ENCODE measurements at regions not wholly inside any gene's neighbourhood (a gene's known extent, or its start where the extent isn't known, plus 50 kb on each side); places are given as distances from the start of the nearest gene placed in this dataset.
A peak's percentile ranks its signal among the peaks of the same experiment; 100 is the strongest.

- 67% methylated on average over 29 of the region's 29 CpGs for WGBS (ENCODE audit: insufficient coverage, insufficient replicate concordance, low lambda C conversion rate, missing lambda C conversion rate)
- BruUV-seq (replicated peaks) = no TSS peak
- Histone ChIP-seq H3K9ac (ENCODE audit: control insufficient read depth, insufficient read depth, low read length) (no peak overlapping the region), H3K27me3 (replicated peaks in 1 of 2; ENCODE audit: control insufficient read depth in 2 of 2, insufficient read depth in 2 of 2, low read length in 1 of 2) (no peaks in the 10 kb centered on the region), H2AFZ (ENCODE audit: control insufficient read depth, low read depth, low read length) (no peak overlapping the region), H3K9me3 (replicated peaks; ENCODE audit: control insufficient read depth, insufficient read depth, low read length) (no peaks in the 10 kb centered on the region), H3K4me3 (no peak overlapping the region), H3K27ac (ENCODE audit: control insufficient read depth, insufficient read depth) (no peak overlapping the region), H3K36me3 (ENCODE audit: control insufficient read depth in 2 of 2, insufficient read depth in 2 of 2, low read length in 1 of 2) (no peaks in the 10 kb centered on the region), H3K4me2 (ENCODE audit: control insufficient read depth, insufficient read depth) (no peak overlapping the region), H3K4me1 (ENCODE audit: control insufficient read depth, insufficient read depth, low read length) (peaks cover 10% of the 10 kb centered on the region), H3K79me2 (ENCODE audit: control insufficient read depth, insufficient read depth, low read length) (no peaks in the 10 kb centered on the region), H4K20me1 (ENCODE audit: control insufficient read depth, insufficient read depth) (no peaks in the 10 kb centered on the region)
- TF ChIP-seq EGR1 (IDR thresholded peaks at IDR 0.05; ENCODE audit: borderline replicate concordance in 1 of 2, low read depth in 2 of 2, low read length in 2 of 2) = no peak
- 0 out of 2 replicates have a peak, but pooled peaks have one; percentile 10 for TF ChIP-seq RAD21 (IDR thresholded peaks at IDR 0.05; ENCODE audit: insufficient read depth, low read depth, low read length)
- TF ChIP-seq STAT3 (IDR thresholded peaks at IDR 0.05; ENCODE audit: low read depth, low read length) = no peak
- 0 out of 6 replicates have a peak, but pooled peaks of 1 of the 3 experiments have one; percentile 2 for TF ChIP-seq CTCF (IDR thresholded peaks at IDR 0.05 in 2 of 3, conservative IDR thresholded peaks at IDR 0.05 in 1 of 3; ENCODE audit: control insufficient read depth in 2 of 3, extremely low read depth in 1 of 3, insufficient read depth in 1 of 3, low read depth in 3 of 3, low read length in 3 of 3)
- TF ChIP-seq CHD1 (IDR thresholded peaks at IDR 0.05; ENCODE audit: low read depth, low read length) = no peak
- FAIRE-seq = no peak
- ChIA-PET RAD21 (ENCODE audit: unreplicated experiment) (no interaction called here), SMC1A (ENCODE audit: uncharacterized antibody, unreplicated experiment) (no interaction called here), POLR2A (no interaction called here), CTCF (interaction anchor here (1.5 kb wide), 1 partner anchor 162 kb away, joined by 3 read pairs; no protein-coding TSS in a partner anchor)
- no peak for ATAC-seq
- in situ Hi-C loops (cut with MboI) (no loop called here), intact Hi-C loops (cut with micrococcal nuclease; ENCODE audit: unreplicated experiment) (no loop called here)
- DNase-seq (ENCODE audit: low read depth, low spot score) = no peak
These were observed 265.5 kb downstream of the PARN start for GRCh38 chr16:14364386-14365199.
